ENCODE measurements at regions not wholly inside any gene's neighbourhood (a gene's known extent, or its start where the extent isn't known, plus 50 kb on each side); places are given as distances from the start of the nearest gene placed in this dataset.

- DNase-seq: no peak
These were observed 52.5 kb upstream of the VOPP1 start for GRCh38 chr7:55624813-55625212.

- no peak for DNase-seq
These were observed 51.3 kb upstream of the VOPP1 start for GRCh38 chr7:55623617-55624016.

GRCh38 chr7:55622241-55622640 is 49.9 kb upstream of the VOPP1 start:
- DNase-seq: no peak

Data from activated T-cell treated with anti-CD3 and anti-CD28 coated beads, Interleukin-2, amount 50 U/mL, for 48 hours (primary cell).